CMK (cell line): ENCODE measurements at regions not wholly inside any gene's neighbourhood (a gene's known extent, or its start where the extent isn't known, plus 50 kb on each side); places are given as distances from the start of the nearest gene placed in this dataset.
"Not testable (repeated sequence)": the region's sequence is repeated elsewhere in the genome, so short reads cannot be mapped to it uniquely, and the experiment has no call there.

Experiments used
- DNase-seq: peaks from one replicate; pipeline ENCODE4 v3.0.0-alpha.2; 2010; ENCODE audit warnings: low read depth

DNA sequence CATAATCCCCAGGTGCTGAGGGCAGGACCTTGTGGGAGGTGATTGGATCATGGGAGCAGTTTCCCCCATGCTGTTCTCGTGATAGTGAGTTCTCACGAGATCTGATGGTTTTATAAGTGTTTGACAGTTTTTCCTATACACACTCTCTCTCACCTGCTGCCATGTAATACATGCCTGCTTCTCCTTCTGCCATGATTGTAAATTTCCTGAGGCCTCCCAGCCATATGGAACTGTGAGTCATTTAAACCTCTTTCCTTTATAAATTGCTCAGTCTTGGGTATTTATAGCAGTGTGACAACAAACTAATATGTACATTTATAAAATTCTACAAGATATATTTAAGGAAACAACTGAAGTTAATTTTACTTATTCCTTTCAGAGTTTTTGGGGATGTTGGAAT, 170.8 kb upstream of the BET1 start:
- DNase-seq = no peak

DNA sequence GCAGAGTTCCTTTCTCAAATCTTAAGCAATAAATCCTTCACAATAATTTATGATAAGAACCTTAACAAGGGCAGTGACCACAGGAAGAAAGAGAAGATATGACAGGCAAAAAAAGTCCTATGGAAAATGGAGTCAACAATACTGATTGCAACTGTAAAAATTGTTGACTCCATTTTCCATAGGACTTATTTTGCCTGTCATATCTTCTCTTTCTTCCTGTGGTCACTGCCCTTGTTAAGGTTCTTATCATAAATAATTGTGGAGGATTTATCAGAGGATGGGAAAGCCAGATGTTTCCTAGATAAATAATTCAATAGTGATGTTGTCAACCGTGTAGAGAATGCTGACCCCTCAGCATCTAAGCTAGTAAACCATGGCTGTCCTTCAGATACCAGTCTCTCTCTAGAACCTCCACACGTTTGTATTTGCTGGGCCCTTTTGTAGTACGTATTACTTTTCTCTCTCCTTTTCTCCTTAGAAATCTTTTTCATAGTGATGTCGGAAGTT, 172.6 kb upstream of the BET1 start:
- DNase-seq = no peak

DNA sequence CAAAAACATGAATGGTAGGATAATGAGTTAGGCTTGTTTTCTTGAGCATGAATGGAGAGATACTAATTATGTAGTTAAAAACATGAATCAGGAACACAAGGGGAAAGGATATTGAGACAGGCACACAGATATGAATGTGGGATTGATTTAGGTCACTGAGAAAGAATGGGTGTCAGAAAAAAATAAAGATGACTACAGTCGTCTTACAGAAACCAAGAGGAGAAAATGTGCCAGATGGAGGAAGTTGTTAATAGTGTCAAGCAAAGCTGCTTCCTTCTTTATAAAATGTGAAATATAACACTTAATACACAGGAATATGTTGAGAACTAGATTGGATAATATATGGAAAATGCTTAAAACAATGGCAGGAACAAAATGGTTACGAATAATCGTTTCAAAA, 173.3 kb upstream of the BET1 start:
- DNase-seq = no peak

DNA sequence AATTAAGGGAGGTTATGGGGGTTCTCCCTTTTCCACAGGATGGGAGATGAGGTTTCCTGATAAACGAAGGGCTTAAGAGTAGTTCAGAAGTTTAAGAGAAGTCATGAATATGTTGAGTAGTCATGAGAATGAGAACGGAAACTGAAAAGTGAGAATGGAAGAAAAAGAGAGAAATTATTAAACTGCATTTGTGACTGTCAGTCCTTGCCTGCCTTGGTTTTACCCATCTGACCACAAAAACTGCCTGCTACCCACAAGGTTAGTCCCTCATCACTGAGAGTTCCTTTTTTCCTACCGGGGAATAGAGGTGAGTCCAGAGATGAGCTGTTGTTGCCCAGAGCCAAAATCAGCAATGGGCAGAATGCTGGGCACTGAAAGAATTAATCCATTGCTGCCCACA, 174.1 kb upstream of the BET1 start:
- DNase-seq = no peak

- no peak for DNase-seq
These were observed 175.3 kb upstream of the BET1 start for GRCh38 chr7:94179466-94179865.

DNA sequence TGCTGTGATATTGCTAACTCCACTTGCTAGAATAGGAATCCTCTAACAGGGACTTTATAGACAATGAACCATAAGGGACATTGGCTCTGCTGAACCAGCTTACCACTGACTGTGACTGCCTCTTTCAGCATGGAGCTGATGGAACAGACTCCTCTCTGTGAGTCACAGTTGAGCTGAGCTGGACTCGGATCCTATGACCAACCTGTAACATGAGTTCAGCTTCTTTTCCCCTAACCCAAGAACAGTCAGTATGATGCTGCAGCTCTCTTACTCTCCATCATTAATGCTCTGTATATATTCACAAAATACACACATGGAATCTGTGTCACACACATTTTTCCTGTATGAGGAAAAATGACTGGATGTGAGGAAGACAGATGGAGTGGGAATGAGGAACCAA, 177.9 kb upstream of the BET1 start:
- DNase-seq = no peak

DNA sequence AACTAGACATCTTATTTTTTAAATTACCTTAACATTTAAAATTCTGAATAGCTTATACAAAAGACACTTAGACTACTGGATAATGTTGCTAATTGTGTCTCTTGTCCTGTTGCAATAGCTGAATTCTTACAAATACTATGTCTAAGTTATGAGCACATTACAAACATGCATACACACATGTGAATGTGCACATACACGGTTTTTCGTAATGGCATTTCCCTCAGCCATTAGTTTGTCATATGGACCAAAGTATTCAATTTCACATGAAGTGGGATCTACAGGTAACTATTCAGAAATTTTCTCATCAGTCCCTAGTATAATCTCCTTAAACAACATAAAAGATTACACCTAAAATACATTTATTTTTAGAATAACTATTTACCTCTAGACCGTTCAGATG, 178.6 kb upstream of the BET1 start:
- no peak for DNase-seq

- DNase-seq = no peak
These were observed 179.2 kb upstream of the BET1 start for GRCh38 chr7:94183289-94183749.

DNA sequence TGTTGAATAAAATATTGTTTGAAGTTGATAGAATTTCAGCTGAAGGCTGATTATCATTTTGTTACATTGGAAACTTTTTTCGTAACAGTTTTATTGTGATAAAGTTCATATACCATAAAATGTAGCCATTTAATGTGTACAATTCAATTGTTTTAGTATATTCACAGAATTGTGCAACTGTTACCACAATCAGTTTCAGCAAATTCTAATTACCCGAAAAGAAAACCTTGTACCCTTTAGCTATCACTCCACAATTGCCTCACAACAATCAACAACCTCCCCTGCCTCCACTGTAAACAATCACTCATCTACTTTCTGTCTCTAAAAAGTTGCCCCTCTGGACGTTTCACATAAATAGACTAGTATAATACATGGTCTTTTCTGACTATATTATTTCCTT, 179.7 kb upstream of the BET1 start:
- DNase-seq = no peak

DNA sequence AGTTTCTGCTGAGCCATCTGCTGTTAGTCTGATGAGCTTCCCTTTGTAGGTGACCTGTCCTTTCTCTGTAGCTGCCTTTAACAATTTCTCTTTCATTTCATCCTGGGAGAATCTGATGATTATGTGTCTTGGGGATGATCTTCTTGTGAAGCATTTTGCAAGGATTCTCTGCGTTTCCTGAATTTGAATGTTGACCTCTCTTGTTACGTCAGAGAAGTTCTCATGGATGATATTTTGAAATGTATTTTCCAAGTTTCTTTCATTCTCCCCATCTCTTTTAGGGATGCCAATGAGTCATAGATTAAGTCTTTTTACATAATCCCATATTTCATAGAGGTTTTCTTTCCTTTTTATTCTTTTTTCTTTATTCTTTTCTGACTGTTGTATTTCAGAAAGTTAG, 184.2 kb upstream of the BET1 start:
- no peak for DNase-seq

- DNase-seq = no peak
These were observed 186.5 kb upstream of the BET1 start for GRCh38 chr7:94190599-94191061.

GRCh38 chr7:94194426-94194825, 190.3 kb upstream of the BET1 start:
- not testable (repeated sequence) for DNase-seq

DNA sequence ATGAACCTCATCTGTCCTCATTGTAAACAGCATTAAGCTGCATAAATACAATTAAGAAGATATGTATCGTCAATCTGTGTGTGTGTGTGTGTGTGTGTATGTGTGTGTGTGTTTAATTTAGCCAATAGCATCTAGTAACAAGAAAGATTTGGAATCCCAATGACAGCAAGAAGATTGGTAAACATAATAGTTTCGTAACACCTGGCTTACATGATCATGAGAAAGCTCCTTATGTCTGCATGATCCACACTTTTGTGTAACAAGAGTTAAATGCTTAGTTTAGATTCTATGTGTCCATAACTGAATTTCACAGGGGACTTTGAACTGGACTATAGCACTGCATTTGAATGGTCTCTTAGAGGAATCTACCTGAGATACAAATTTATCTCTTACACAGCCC, 191.0 kb upstream of the BET1 start:
- no peak for DNase-seq

GRCh38 chr7:94195813-94196212, 191.7 kb upstream of the BET1 start:
- DNase-seq = no peak

DNA sequence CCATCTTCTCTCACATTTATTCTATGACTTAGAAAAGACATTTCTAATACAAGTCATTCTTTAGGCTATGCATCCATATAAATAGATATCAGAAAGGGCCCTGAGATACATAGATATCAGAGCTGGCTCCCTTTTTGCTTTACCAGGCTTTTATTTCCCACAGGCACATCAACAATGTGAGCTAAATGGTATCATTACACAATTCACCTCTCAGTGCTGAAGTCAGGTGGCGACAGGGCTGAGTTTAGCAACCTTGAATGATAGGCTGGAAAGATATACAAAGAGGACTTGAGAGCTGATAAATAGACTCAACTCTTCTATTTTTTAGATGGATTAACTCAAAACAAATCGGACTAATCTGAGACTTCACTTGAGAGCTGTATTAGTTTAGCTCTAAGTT, 189.2 kb upstream of the COL1A2 start:
- no peak for DNase-seq

- no peak for DNase-seq
These were observed 188.4 kb upstream of the COL1A2 start for GRCh38 chr7:94206295-94206694.

GRCh38 chr7:94212160-94212559, 182.5 kb upstream of the COL1A2 start:
- DNase-seq = no peak

DNA sequence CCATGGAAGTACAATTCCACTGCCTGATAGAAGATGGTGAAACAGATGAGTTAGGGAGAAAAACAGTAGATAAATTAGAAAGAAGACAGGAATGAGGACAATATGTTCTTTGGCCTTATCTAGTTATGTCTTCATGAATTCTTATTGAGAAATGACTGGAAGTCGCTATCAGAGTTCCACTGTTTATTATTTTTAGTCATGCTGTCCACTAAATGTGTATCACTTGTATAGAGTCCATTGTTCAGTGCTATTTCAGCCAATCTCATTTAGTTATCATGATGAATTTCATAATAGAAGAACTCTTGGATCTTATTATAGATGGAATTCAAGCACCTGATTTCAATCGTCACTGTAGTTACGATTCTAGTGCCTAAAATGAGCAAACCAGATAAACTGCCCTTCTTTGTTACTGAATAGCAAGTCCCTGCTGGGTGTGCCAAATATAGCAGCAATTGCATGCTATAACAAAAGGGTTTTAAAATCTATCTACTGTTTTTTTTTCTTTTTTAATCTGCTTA, 177.7 kb upstream of the COL1A2 start:
- DNase-seq = no peak

GRCh38 chr7:94217766-94218165, 176.9 kb upstream of the COL1A2 start:
- DNase-seq = no peak

DNA sequence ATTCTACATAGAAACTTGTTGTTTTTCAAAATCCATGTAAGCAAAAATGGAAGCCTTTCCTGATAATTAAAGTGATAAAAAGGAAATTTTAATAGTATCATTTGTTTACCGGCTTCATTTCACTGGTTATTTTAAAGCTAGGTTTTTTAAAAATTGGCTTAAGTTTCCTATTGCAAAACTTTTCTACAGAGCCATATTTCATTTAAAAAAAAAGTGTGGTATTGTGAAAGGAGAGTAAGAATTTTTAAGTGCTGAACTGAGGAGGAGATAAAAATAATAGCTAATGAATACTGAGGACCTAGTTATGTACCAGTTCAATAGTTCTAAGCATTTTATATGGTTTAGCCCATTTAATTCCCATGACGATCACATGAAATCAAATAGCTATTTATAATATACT, 172.2 kb upstream of the COL1A2 start:
- DNase-seq = no peak

DNA sequence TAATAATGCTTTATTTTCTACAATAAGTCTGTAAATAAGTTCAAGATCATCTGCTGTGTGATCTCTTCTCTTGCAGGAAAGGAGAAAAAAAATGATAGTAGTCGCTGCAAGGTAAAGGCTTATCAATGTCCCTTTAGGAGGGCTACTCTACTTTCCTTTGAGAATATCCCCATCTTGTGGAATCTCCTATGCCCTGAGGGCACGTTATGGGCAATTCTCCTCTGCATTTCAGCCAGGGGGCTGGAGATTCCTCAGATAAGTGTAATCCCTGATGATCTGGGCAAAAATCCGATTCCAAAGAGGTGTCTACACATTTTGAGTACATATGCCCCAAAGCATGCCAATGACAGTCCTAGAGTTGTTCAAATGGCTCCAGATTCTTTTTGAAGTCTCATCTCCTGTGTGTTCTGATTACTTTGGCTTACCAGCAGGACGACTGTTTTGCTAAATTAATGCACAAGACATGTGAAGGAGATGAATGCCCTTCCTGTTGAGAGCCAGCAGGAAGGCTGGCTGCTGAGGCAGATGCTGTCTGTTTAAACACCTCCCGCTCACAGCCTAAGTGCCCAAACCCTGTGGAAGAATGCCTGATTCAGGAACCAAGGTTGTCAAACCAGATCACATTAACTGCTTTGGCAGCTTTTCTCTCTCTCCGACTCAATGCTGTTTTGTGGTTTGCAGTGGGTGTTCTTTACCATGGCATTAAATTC, 171.2 kb upstream of the COL1A2 start:
- no peak for DNase-seq

DNA sequence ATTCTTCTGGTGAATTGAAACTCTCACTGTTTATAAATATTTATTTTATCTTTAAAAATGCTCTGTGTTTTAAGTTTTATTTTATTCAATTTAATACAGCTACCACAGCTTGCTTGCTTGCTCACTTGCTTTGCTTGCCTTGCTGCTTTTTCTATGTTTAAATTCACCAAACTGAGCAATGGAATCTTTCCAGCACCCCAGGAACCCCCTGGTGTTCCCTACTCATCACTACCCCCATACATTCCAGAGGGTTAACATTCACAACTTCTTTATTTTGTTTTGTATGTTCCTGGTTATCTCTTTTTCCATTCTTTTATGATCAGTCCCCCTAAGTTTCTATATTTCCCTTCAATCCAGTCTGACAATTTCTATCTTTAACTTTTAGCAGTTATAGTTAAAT, 166.5 kb upstream of the COL1A2 start:
- no peak for DNase-seq

GRCh38 chr7:94228678-94229077, 166.0 kb upstream of the COL1A2 start:
- DNase-seq = no peak

- DNase-seq = no peak
These were observed 163.4 kb upstream of the COL1A2 start for GRCh38 chr7:94231305-94231704.
